SU-DHL-6 (cell line): ENCODE measurements at regions not wholly inside any gene's neighbourhood (a gene's known extent, or its start where the extent isn't known, plus 50 kb on each side); places are given as distances from the start of the nearest gene placed in this dataset.

ENCODE experiments used
- CTCF ChIP-seq: fragments of 200-600 bp; sonication (generic); IDR thresholded peaks from one replicate; pipeline ENCODE4 v1.5.1; 2017; ENCODE audit warnings: antibody characterized with exemption, mild to moderate bottlenecking, low read length, moderate library complexity; ENCODE audit not compliant: insufficient read depth, poor library complexity, severe bottlenecking
- EZH2phosphoT487 ChIP-seq: fragments of 200-600 bp; sonication (generic), shearing (Covaris generic); conservative IDR thresholded peaks from 2 replicates; pipeline ENCODE4 v1.6.1; 2018; ENCODE audit warnings: mild to moderate bottlenecking, antibody characterized with exemption, low read length, moderate library complexity, mixed read lengths

- no peak for TF ChIP-seq CTCF
- no peak for TF ChIP-seq EZH2phosphoT487
Measured at GRCh38 chr3:153551536-153552285, 389.7 kb downstream of the RAP2B start.
